NCI-H2029 treated with DMSO at 0.1 percent for 48 hours (cell line): ENCODE measurements at regions not wholly inside any gene's neighbourhood (a gene's known extent, or its start where the extent isn't known, plus 50 kb on each side); places are given as distances from the start of the nearest gene placed in this dataset.
"Not testable (repeated sequence)": the region's sequence is repeated elsewhere in the genome, so short reads cannot be mapped to it uniquely, and the experiment has no call there.

Source experiments
- DNase-seq: peaks from one replicate; lab custom pipeline; 2025; lab: John Stamatoyannopoulos, UW

GRCh38 chr12:68387338-68387737 lies 55.2 kb upstream of the MDM1 start:
- DNase-seq = no peak

- no peak for DNase-seq
Measured at GRCh38 chr12:68389305-68389704, 57.1 kb upstream of the MDM1 start.

- DNase-seq = no peak
Measured at GRCh38 chr12:68391937-68392336, 59.8 kb upstream of the MDM1 start.

GRCh38 chr12:68392376-68392775 lies 60.2 kb upstream of the MDM1 start:
- no peak for DNase-seq

- DNase-seq = no peak
Measured at GRCh38 chr12:68393417-68393816, 61.3 kb upstream of the MDM1 start.

GRCh38 chr12:68397566-68398158 lies 65.5 kb upstream of the MDM1 start:
- DNase-seq = no peak

- not testable (repeated sequence) for DNase-seq
Measured at GRCh38 chr12:68398689-68399088, 66.5 kb upstream of the MDM1 start.

- peak; percentile 70 for DNase-seq
Measured at GRCh38 chr12:68400226-68400829, 68.2 kb upstream of the MDM1 start.

GRCh38 chr12:68402422-68402821 lies 70.3 kb upstream of the MDM1 start:
- DNase-seq = no peak

- DNase-seq = no peak
Measured at GRCh38 chr12:68403296-68403695, 71.1 kb upstream of the MDM1 start.

- DNase-seq = no peak
Measured at GRCh38 chr12:68403711-68404110, 71.5 kb upstream of the MDM1 start.

GRCh38 chr12:68405343-68405781 lies 73.2 kb upstream of the MDM1 start:
- DNase-seq = peak; percentile 3

GRCh38 chr12:68406134-68406576 lies 74.0 kb upstream of the MDM1 start:
- peak; percentile 61 for DNase-seq

GRCh38 chr12:68406911-68407310 lies 74.7 kb upstream of the MDM1 start:
- no peak for DNase-seq

- DNase-seq = no peak
Measured at GRCh38 chr12:68410018-68410660, 78.0 kb upstream of the MDM1 start.

GRCh38 chr12:68411371-68411770 lies 79.2 kb upstream of the MDM1 start:
- DNase-seq = no peak

GRCh38 chr12:68414988-68415387 lies 82.8 kb upstream of the MDM1 start:
- no peak for DNase-seq

GRCh38 chr12:68416350-68416749 lies 84.2 kb upstream of the MDM1 start:
- no peak for DNase-seq

GRCh38 chr12:68416826-68417225 lies 84.7 kb upstream of the MDM1 start:
- no peak for DNase-seq

- DNase-seq = no peak
Measured at GRCh38 chr12:68418137-68418460, 85.9 kb upstream of the MDM1 start.

- no peak for DNase-seq
Measured at GRCh38 chr12:68420225-68421010, 88.3 kb upstream of the MDM1 start.

GRCh38 chr12:68422159-68422558 lies 90.0 kb upstream of the MDM1 start:
- DNase-seq = no peak
